IMR-90 (cell line): ENCODE measurements at regions not wholly inside any gene's neighbourhood (a gene's known extent, or its start where the extent isn't known, plus 50 kb on each side); places are given as distances from the start of the nearest gene placed in this dataset.
"Not testable (repeated sequence)": the region's sequence is repeated elsewhere in the genome, so short reads cannot be mapped to it uniquely, and the experiment has no call there.

ENCODE experiments used
- ATAC-seq: fragments of 200-7000 bp; cut with Tn5 transposase; 2 replicates; pipeline ENCODE4 v1.9.1; 2020; ENCODE audit warnings: low read depth, mild to moderate bottlenecking, moderate library complexity
- BruUV-seq: library from RNA; stranded (reverse); fragments of 400-500 nt; replicated peaks from 2 replicates; lab custom pipeline; 2021; lab: Mats Ljungman, UMichigan
- CTCF ChIA-PET: fragments of 300-600 bp; formaldehyde crosslinking; extraction: SDS; loops from one replicate; lab custom pipeline; 2021; ENCODE audit warnings: antibody characterized with exemption; lab: Yijun Ruan, JAX
- POLR2A ChIA-PET: fragments of 300-600 bp; sonication (Branson Sonifier 250); formaldehyde crosslinking; loops from one replicate; lab custom pipeline; 2022; ENCODE audit warnings: antibody characterized with exemption; ENCODE audit not compliant: unreplicated experiment; lab: Charles Lee
- DNase-seq: peaks from one replicate; pipeline ENCODE4 v3.0.0; 2013
- H2AFZ ChIP-seq: replicated peaks from 2 replicates; pipeline ENCODE3; 2013; ENCODE audit warnings: low read length, mild to moderate bottlenecking; ENCODE audit not compliant: poor library complexity
- H2AK5ac ChIP-seq: 2 replicates; pipeline ENCODE4 v1.6.1; 2013; ENCODE audit warnings: low read depth, low read length, inconsistent platforms
- H2AK9ac ChIP-seq: replicated peaks from 2 replicates; pipeline ENCODE3; 2013; ENCODE audit warnings: mild to moderate bottlenecking, low read depth, low read length, moderate library complexity; ENCODE audit not compliant: poor library complexity
- H2BK120ac ChIP-seq: 2 replicates; pipeline ENCODE4 v1.6.1; 2013; ENCODE audit warnings: low read depth, low read length, inconsistent platforms
- H2BK15ac ChIP-seq: 3 replicates; pipeline ENCODE4 v1.6.1; 2013; ENCODE audit warnings: low read depth, low read length, inconsistent platforms
- H2BK20ac ChIP-seq: 2 replicates; pipeline ENCODE4 v1.6.1; 2013; ENCODE audit warnings: low read depth, mild to moderate bottlenecking, inconsistent platforms, low read length, moderate library complexity
- H2BK5ac ChIP-seq: 2 replicates; pipeline ENCODE4 v1.6.1; 2013; ENCODE audit warnings: mild to moderate bottlenecking, low read depth, low read length, inconsistent platforms; ENCODE audit not compliant: poor library complexity, severe bottlenecking
- H3K14ac ChIP-seq: replicated peaks from 2 replicates; pipeline ENCODE4 v1.6.1; 2013; ENCODE audit warnings: low read depth, low read length, inconsistent platforms
- H3K18ac ChIP-seq: 2 replicates; pipeline ENCODE4 v1.6.1; 2013; ENCODE audit warnings: low read depth, low read length, control low read depth
- H3K23ac ChIP-seq: 2 replicates; pipeline ENCODE4 v1.6.1; 2013; ENCODE audit warnings: low read depth, low read length, inconsistent platforms
- H3K27ac ChIP-seq: 2 replicates; pipeline ENCODE4 v1.5.1; 2013; ENCODE audit warnings: mild to moderate bottlenecking, control low read depth, low read length; ENCODE audit not compliant: insufficient read depth
- H3K27me3 ChIP-seq: 2 replicates; pipeline ENCODE4 v1.6.1; 2013; ENCODE audit warnings: low read length; ENCODE audit not compliant: control insufficient read depth, insufficient read depth
- H3K36me3 ChIP-seq: 2 replicates; pipeline ENCODE4 v1.6.1; 2013; ENCODE audit warnings: low read length, mixed read lengths; ENCODE audit not compliant: control insufficient read depth, insufficient read depth
- H3K4ac ChIP-seq: 2 replicates; pipeline ENCODE4 v1.6.1; 2013; ENCODE audit warnings: low read depth, low read length, inconsistent platforms
- H3K4me1 ChIP-seq: 2 replicates; pipeline ENCODE4 v1.6.1; 2013; ENCODE audit warnings: low read length, mixed read lengths; ENCODE audit not compliant: control insufficient read depth, insufficient read depth
- H3K4me2 ChIP-seq: 2 replicates; pipeline ENCODE4 v1.6.1; 2013; ENCODE audit warnings: low read depth, mild to moderate bottlenecking, control low read depth, low read length, moderate library complexity
- H3K4me3 ChIP-seq: 2 replicates; pipeline ENCODE4 v1.5.1; 2013; ENCODE audit warnings: low read depth, mild to moderate bottlenecking, control low read depth, low read length, moderate library complexity; ENCODE audit not compliant: insufficient read depth
- H3K56ac ChIP-seq: 2 replicates; pipeline ENCODE4 v1.6.1; 2013; ENCODE audit warnings: low read length, inconsistent platforms; ENCODE audit not compliant: insufficient read depth; ENCODE audit errors: extremely low read depth
- H3K79me1 ChIP-seq, 2 experiments: 2 replicates each; pipeline ENCODE4 v1.6.1; 2013; ENCODE audit warnings: low read length in 2 of 2, inconsistent platforms in 1 of 2, low read depth in 1 of 2
- H3K9ac ChIP-seq: 2 replicates; pipeline ENCODE4 v1.6.1; 2013; ENCODE audit warnings: low read depth, low read length, control low read depth
- H3K9me1 ChIP-seq: 2 replicates; pipeline ENCODE4 v1.6.1; 2013; ENCODE audit warnings: low read length, inconsistent platforms; ENCODE audit not compliant: insufficient read depth
- H3K9me3 ChIP-seq: 2 replicates; pipeline ENCODE4 v1.6.1; 2013; ENCODE audit warnings: low read length; ENCODE audit not compliant: control insufficient read depth, insufficient read depth
- H4K20me1 ChIP-seq: 2 replicates; pipeline ENCODE4 v1.6.1; 2013; ENCODE audit warnings: low read length, inconsistent platforms; ENCODE audit not compliant: insufficient read depth
- H4K5ac ChIP-seq: 2 replicates; pipeline ENCODE4 v1.6.1; 2013; ENCODE audit warnings: mild to moderate bottlenecking, low read depth, low read length, control low read depth
- H4K8ac ChIP-seq, 2 experiments: 2 replicates each; pipeline ENCODE4 v1.6.1; 2013; ENCODE audit warnings: low read depth in 2 of 2, low read length in 2 of 2, control low read depth in 1 of 2, inconsistent platforms in 1 of 2
- H4K91ac ChIP-seq: 2 replicates; pipeline ENCODE4 v1.6.1; 2013; ENCODE audit warnings: low read depth, low read length, inconsistent platforms; ENCODE audit not compliant: insufficient read depth
- WGBS, 2 experiments: methylation state at CpG; one replicate each; pipeline versions ENCODE4 v1.1.5 to v1.1.7; 2013; ENCODE audit warnings: missing lambda C conversion rate in 2 of 2; ENCODE audit not compliant: insufficient read length in 1 of 2; ENCODE audit errors: extremely low coverage in 2 of 2; 5-methylcytosine and 5-hydroxymethylcytosine counted together
- dilution Hi-C: fragments of 300-500 bp; cut with HindIII; formaldehyde crosslinking; loops from one replicate; pipeline ENCODE4 v1.14.3; 2018; ENCODE audit warnings: low sequenced_read_pairs; ENCODE audit not compliant: unreplicated experiment
- in situ Hi-C: fragments of 300-500 bp; cut with MboI; formaldehyde crosslinking; loops from 3 replicates; pipeline ENCODE4 v1.14.3; 2019; ENCODE audit warnings: low sequenced_read_pairs, inconsistent platforms, mixed read lengths
- intact Hi-C: fragments of 100-400 bp; cut with micrococcal nuclease; formaldehyde crosslinking; loops from 2 replicates; pipeline ENCODE4 v1.10.0; 2022

DNA sequence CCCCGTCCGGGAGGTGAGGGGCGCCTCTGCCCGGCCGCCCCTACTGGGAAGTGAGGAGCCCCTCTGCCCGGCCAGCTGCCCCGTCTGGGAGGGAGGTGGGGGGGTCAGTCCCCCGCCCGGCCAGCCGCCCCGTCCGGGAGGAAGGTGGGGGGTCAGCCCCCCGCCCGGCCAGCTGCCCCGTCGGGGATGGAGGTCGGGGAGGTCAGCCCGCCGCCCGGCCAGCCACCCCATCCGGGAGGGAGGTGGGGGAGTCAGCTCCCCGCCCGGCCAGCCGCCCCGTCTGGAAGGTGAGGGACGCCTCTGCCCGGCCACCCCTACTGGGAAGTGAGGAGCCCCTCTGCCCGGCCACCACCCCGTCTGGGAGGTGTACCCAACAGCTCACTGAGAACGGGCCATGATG lies 175.3 kb upstream of the CRIM1 start:
- H2AFZ ChIP-seq, in situ Hi-C loops, H3K4ac ChIP-seq, H2AK9ac ChIP-seq, H3K4me1 ChIP-seq, dilution Hi-C loops, H3K18ac ChIP-seq, DNase-seq, H4K91ac ChIP-seq, H2AK5ac ChIP-seq, H3K23ac ChIP-seq, H3K27me3 ChIP-seq, H3K9me1 ChIP-seq, H4K20me1 ChIP-seq, POLR2A ChIA-PET, H4K5ac ChIP-seq, H3K9me3 ChIP-seq, H3K4me2 ChIP-seq, H3K79me1 ChIP-seq, H3K56ac ChIP-seq, intact Hi-C loops, H2BK120ac ChIP-seq, H2BK20ac ChIP-seq, H3K9ac ChIP-seq, H2BK5ac ChIP-seq, H3K4me3 ChIP-seq, ATAC-seq, H3K14ac ChIP-seq, H4K8ac ChIP-seq, H2BK15ac ChIP-seq, H3K36me3 ChIP-seq, BruUV-seq, CTCF ChIA-PET, H3K27ac ChIP-seq: not testable (repeated sequence)
- WGBS, 2 experiments, result no CpG with 5 or more reads among the region's 30 CpGs

DNA sequence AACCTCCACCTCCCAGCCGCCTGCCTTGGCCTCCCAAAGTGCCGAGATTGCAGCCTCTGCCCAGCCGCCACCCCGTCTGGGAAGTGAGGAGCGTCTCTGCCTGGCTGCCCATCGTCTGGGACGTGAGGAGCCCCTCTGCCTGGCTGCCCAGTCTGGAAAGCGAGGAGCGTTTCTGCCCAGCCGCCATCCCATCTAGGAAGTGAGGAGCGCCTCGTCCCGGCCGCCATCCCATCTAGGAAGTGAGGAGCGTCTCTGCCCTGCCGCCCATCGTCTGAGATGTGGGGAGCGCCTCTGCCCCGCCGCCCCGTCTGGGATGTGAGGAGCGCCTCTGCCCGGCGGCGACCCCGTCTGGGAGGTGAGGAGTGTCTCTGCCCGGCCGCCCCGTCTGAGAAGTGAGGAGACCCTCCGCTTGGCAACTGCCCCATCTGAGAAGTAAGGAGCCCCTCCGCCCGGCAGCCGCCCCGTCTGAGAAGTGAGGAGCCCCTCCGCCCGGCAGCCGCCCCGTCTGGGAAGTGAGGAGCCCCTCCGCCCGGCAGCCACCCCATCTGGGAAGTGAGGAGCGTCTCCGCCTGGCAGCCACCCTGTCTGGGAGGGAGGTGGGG lies 175.8 kb upstream of the CRIM1 start:
- 94% methylated on average over 3 of the region's 42 CpGs; no CpG with 5 or more reads in 1 of the 2 experiments for WGBS, 2 experiments
- H2AFZ ChIP-seq, result not testable (repeated sequence)

More for the DNA sequence above, 175.8 kb upstream of the CRIM1 start:
- H4K5ac ChIP-seq, H3K9ac ChIP-seq, H3K4me2 ChIP-seq, ATAC-seq, H2BK120ac ChIP-seq, H3K27me3 ChIP-seq, H3K56ac ChIP-seq, DNase-seq, H4K91ac ChIP-seq, H2BK15ac ChIP-seq, H2AK5ac ChIP-seq, H4K8ac ChIP-seq, dilution Hi-C loops, H3K4me1 ChIP-seq, H3K36me3 ChIP-seq, H2BK5ac ChIP-seq, H3K9me1 ChIP-seq, BruUV-seq, H2AK9ac ChIP-seq, in situ Hi-C loops, H3K9me3 ChIP-seq, H3K18ac ChIP-seq, intact Hi-C loops, H3K14ac ChIP-seq, H3K4ac ChIP-seq, H3K23ac ChIP-seq, CTCF ChIA-PET, H2BK20ac ChIP-seq, POLR2A ChIA-PET, H3K79me1 ChIP-seq, H4K20me1 ChIP-seq, H3K27ac ChIP-seq, H3K4me3 ChIP-seq: not testable (repeated sequence)
